ENCODE measurements at regions not wholly inside any gene's neighbourhood (a gene's known extent, or its start where the extent isn't known, plus 50 kb on each side); places are given as distances from the start of the nearest gene placed in this dataset.
A peak's percentile ranks its signal among the peaks of the same experiment; 100 is the strongest.

GRCh38 chr11:116177521-116178210 lies 595.1 kb downstream of the BUD13 start:
- Histone ChIP-seq H3K9ac (ENCODE audit: insufficient read depth, low read length) (no peak overlapping the region), H4K20me1 (ENCODE audit: control insufficient read depth, extremely low read depth, insufficient read depth, low read length) (no peaks in the 10 kb centered on the region), H3K27me3 (ENCODE audit: control insufficient read depth, insufficient read depth, low read length) (no peaks in the 10 kb centered on the region), H3K4me2 (ENCODE audit: extremely low read depth, insufficient read depth, low read length) (no peak overlapping the region), H3K27ac (ENCODE audit: insufficient read depth, low read length) (no peak overlapping the region), H3K9me3 (ENCODE audit: control insufficient read depth, insufficient read depth, low read depth, low read length) (no peaks in the 10 kb centered on the region), H3K79me2 (ENCODE audit: control insufficient read depth, insufficient read depth, low read length) (no peaks in the 10 kb centered on the region), H3K36me3 (ENCODE audit: control insufficient read depth, insufficient read depth, low read length) (no peaks in the 10 kb centered on the region), H3K4me1 (ENCODE audit: control insufficient read depth, extremely low read depth, insufficient read depth, low read length) (no peaks in the 10 kb centered on the region), H3K4me3 (replicated peaks in 1 of 4; ENCODE audit: control extremely low read depth in 1 of 4, insufficient read depth in 1 of 4, low read depth in 3 of 4, low read length in 4 of 4) (no peak overlapping the region), H2AFZ (ENCODE audit: low read length) (no peak overlapping the region)
- TF ChIP-seq EZH2 (IDR thresholded peaks at IDR 0.05; ENCODE audit: low read length, missing control alignments) (no peak), CTCF (conservative IDR thresholded peaks at IDR 0.05 in 1 of 2, IDR thresholded peaks at IDR 0.05 in 1 of 2; ENCODE audit: low read depth in 1 of 2, low read length in 2 of 2) (no peak)
- peak in 1 of 2 donors; percentile 8 for DNase-seq (ENCODE audit: low read depth in 2 of 2)

- H3K27me3 ChIP-seq (ENCODE audit: control insufficient read depth, insufficient read depth, low read length), result no peaks in the 10 kb centered on the region
- no peak overlapping the region for H3K4me3 ChIP-seq (replicated peaks in 1 of 4; ENCODE audit: control extremely low read depth in 1 of 4, insufficient read depth in 1 of 4, low read depth in 3 of 4, low read length in 4 of 4)
- H3K9me3 ChIP-seq (ENCODE audit: control insufficient read depth, insufficient read depth, low read depth, low read length), result no peaks in the 10 kb centered on the region
- H3K27ac ChIP-seq (ENCODE audit: insufficient read depth, low read length), result no peak overlapping the region
- TF ChIP-seq EZH2 (IDR thresholded peaks at IDR 0.05; ENCODE audit: low read length, missing control alignments) (no peak), CTCF (conservative IDR thresholded peaks at IDR 0.05 in 1 of 2, IDR thresholded peaks at IDR 0.05 in 1 of 2; ENCODE audit: low read depth in 1 of 2, low read length in 2 of 2) (no peak)
- H2AFZ ChIP-seq (ENCODE audit: low read length), result no peak overlapping the region
- no peaks in the 10 kb centered on the region for H3K79me2 ChIP-seq (ENCODE audit: control insufficient read depth, insufficient read depth, low read length)
- H4K20me1 ChIP-seq (ENCODE audit: control insufficient read depth, extremely low read depth, insufficient read depth, low read length), result no peaks in the 10 kb centered on the region
- H3K9ac ChIP-seq (ENCODE audit: insufficient read depth, low read length), result no peak overlapping the region
- no peak for DNase-seq (ENCODE audit: low read depth in 2 of 2)
- H3K4me2 ChIP-seq (ENCODE audit: extremely low read depth, insufficient read depth, low read length), result no peak overlapping the region
- no peaks in the 10 kb centered on the region for H3K36me3 ChIP-seq (ENCODE audit: control insufficient read depth, insufficient read depth, low read length)
- no peaks in the 10 kb centered on the region for H3K4me1 ChIP-seq (ENCODE audit: control insufficient read depth, extremely low read depth, insufficient read depth, low read length)
These were observed 596.2 kb downstream of the BUD13 start for GRCh38 chr11:116176484-116177005.

- Histone ChIP-seq H3K9ac (ENCODE audit: insufficient read depth, low read length) (no peak overlapping the region), H4K20me1 (ENCODE audit: control insufficient read depth, extremely low read depth, insufficient read depth, low read length) (no peaks in the 10 kb centered on the region), H3K4me3 (replicated peaks in 1 of 4; ENCODE audit: control extremely low read depth in 1 of 4, insufficient read depth in 1 of 4, low read depth in 3 of 4, low read length in 4 of 4) (no peak overlapping the region), H3K79me2 (ENCODE audit: control insufficient read depth, insufficient read depth, low read length) (no peaks in the 10 kb centered on the region), H2AFZ (ENCODE audit: low read length) (no peak overlapping the region), H3K9me3 (ENCODE audit: control insufficient read depth, insufficient read depth, low read depth, low read length) (no peaks in the 10 kb centered on the region), H3K27ac (ENCODE audit: insufficient read depth, low read length) (no peak overlapping the region), H3K4me2 (ENCODE audit: extremely low read depth, insufficient read depth, low read length) (no peak overlapping the region), H3K4me1 (ENCODE audit: control insufficient read depth, extremely low read depth, insufficient read depth, low read length) (no peaks in the 10 kb centered on the region), H3K36me3 (ENCODE audit: control insufficient read depth, insufficient read depth, low read length) (no peaks in the 10 kb centered on the region), H3K27me3 (ENCODE audit: control insufficient read depth, insufficient read depth, low read length) (no peaks in the 10 kb centered on the region)
- TF ChIP-seq EZH2 (IDR thresholded peaks at IDR 0.05; ENCODE audit: low read length, missing control alignments), result no peak
- no peak for DNase-seq (ENCODE audit: low read depth in 2 of 2)
These were observed 597.1 kb downstream of the BUD13 start for GRCh38 chr11:116175707-116176106.
